ENCODE measurements at regions not wholly inside any gene's neighbourhood (a gene's known extent, or its start where the extent isn't known, plus 50 kb on each side); places are given as distances from the start of the nearest gene placed in this dataset.
A peak's percentile ranks its signal among the peaks of the same experiment; 100 is the strongest.

DNA sequence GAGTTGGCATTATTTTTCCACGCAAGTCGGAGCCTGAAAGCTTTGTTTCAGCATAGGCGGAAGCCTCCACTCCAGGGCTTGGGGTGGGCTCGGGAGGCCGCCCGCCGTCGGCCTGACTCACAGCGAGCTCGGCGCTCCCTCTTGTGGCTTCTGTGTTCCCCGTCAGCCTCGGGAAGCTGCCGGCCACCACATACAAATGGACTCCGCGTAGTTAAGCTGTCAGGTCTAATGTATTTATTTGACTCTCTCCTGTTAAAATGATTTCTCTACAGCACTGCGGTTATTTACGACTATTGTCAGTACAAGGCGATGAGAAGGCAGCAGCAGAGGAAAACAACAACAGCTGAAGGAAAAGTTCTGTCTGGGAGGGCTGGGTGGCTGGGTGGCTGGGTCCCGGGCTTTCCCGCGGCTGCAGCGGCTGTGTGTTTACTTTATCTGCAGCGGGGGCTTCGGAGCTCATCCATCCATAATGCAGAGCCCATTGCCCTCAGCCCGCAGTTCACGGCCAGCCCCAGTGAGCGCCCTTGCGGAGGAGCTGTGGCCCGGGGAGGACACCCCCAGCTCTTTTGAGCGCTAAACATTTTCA, 375.7 kb upstream of the CAMK1G start:
- TF ChIP-seq CTCF (conservative IDR thresholded peaks at IDR 0.05), result 0 out of 2 replicates have a peak, but pooled peaks have one; percentile 20
- no peak for TF ChIP-seq EZH2 (IDR thresholded peaks at IDR 0.05; ENCODE audit: low read depth)

Measured in PC-9 (cell line).